Liver (tissue), 8 donors: ENCODE measurements at regions not wholly inside any gene's neighbourhood (a gene's known extent, or its start where the extent isn't known, plus 50 kb on each side); places are given as distances from the start of the nearest gene placed in this dataset.

Experiments
- DNase-seq: peaks from one replicate; pipeline ENCODE4 v3.0.0-alpha.2; 2017; ENCODE audit warnings: low spot score
- H3K27ac ChIP-seq, 2 donors: one replicate each; pipeline ENCODE4 v1.7.0; 2013; ENCODE audit warnings: inconsistent platforms in 2 of 2, low read length in 2 of 2, control low read depth in 1 of 2, low read depth in 1 of 2, mild to moderate bottlenecking in 1 of 2
- H3K27me3 ChIP-seq, 4 donors: one replicate each; pipeline versions ENCODE4 v1.6.1 to v1.7.0; 2013; ENCODE audit warnings: low read length in 3 of 4, inconsistent platforms in 1 of 4, mild to moderate bottlenecking in 1 of 4, moderate library complexity in 1 of 4; ENCODE audit not compliant: control insufficient read depth in 4 of 4, insufficient read depth in 4 of 4
- H3K36me3 ChIP-seq, 4 donors: one replicate each; pipeline versions ENCODE4 v1.6.1 to v1.7.0; 2013; ENCODE audit warnings: low read length in 3 of 4, mild to moderate bottlenecking in 3 of 4, low read depth in 1 of 4, moderate library complexity in 1 of 4; ENCODE audit not compliant: control insufficient read depth in 4 of 4, insufficient read depth in 3 of 4
- H3K4me1 ChIP-seq, 4 donors: one replicate each; pipeline versions ENCODE4 v1.6.1 to v1.7.0; 2013; ENCODE audit warnings: low read length in 3 of 4, mild to moderate bottlenecking in 3 of 4, moderate library complexity in 1 of 4; ENCODE audit not compliant: control insufficient read depth in 4 of 4, insufficient read depth in 4 of 4
- H3K4me3 ChIP-seq, 3 donors: one replicate each; pipeline versions ENCODE4 v1.6.1 to v1.7.0; 2013; ENCODE audit warnings: low read length in 3 of 3, control low read depth in 1 of 3, low read depth in 1 of 3, mild to moderate bottlenecking in 1 of 3
- H3K9ac ChIP-seq, 2 donors: one replicate each; pipeline ENCODE4 v1.7.0; 2013; ENCODE audit warnings: low read length in 2 of 2, mild to moderate bottlenecking in 2 of 2, moderate library complexity in 2 of 2, control low read depth in 1 of 2, low read depth in 1 of 2
- H3K9me3 ChIP-seq, 4 donors: one replicate each; pipeline versions ENCODE4 v1.6.1 to v1.7.0; 2013; ENCODE audit warnings: low read length in 3 of 4; ENCODE audit not compliant: control insufficient read depth in 4 of 4
- EGR1 ChIP-seq, 2 donors: IDR thresholded peaks; 2 replicates each; pipeline ENCODE4 v1.6.1; 2016 to 2018; ENCODE audit warnings: antibody characterized with exemption in 2 of 2, low read depth in 2 of 2
- FOXA1 ChIP-seq: IDR thresholded peaks from 2 replicates; pipeline ENCODE4 v1.6.1; 2016; ENCODE audit warnings: antibody characterized with exemption
- FOXA2 ChIP-seq: IDR thresholded peaks from 2 replicates; pipeline ENCODE4 v1.6.1; 2016; ENCODE audit warnings: antibody characterized with exemption
- HNF4A ChIP-seq, 2 donors: conservative IDR thresholded peaks; 2 replicates each; pipeline ENCODE4 v1.6.1; 2016; ENCODE audit warnings: antibody characterized with exemption in 2 of 2, mild to moderate bottlenecking in 2 of 2
- HNF4G ChIP-seq: IDR thresholded peaks from 2 replicates; pipeline ENCODE4 v1.6.1; 2016; ENCODE audit warnings: antibody characterized with exemption
- NR2F2 ChIP-seq: IDR thresholded peaks from 2 replicates; pipeline ENCODE4 v1.6.1; 2016; ENCODE audit warnings: antibody characterized with exemption
- RAD21 ChIP-seq, 2 donors: IDR thresholded peaks; 2 replicates each; pipeline ENCODE4 v1.6.1; 2016; ENCODE audit warnings: antibody characterized with exemption in 2 of 2, mild to moderate bottlenecking in 2 of 2
- RXRA ChIP-seq, 2 donors: IDR thresholded peaks; 2 replicates each; pipeline ENCODE4 v1.6.1; 2017 to 2018; ENCODE audit warnings: antibody characterized with exemption in 2 of 2, mild to moderate bottlenecking in 1 of 2
- SP1 ChIP-seq: IDR thresholded peaks from 2 replicates; pipeline ENCODE4 v1.6.1; 2018; ENCODE audit warnings: antibody characterized with exemption, mild to moderate bottlenecking
- YY1 ChIP-seq: IDR thresholded peaks from 2 replicates; pipeline ENCODE4 v1.6.1; 2016; ENCODE audit warnings: antibody characterized with exemption, mild to moderate bottlenecking
- WGBS: extraction: QIAGEN DNeasy Blood & Tissue Kit; methylation state at CpG from one replicate; pipeline ENCODE4 v1.1.7; 2013; 5-methylcytosine and 5-hydroxymethylcytosine counted together
- TF ChIP-seq, protein P1 (sequence below): IDR thresholded peaks from 2 replicates; pipeline ENCODE4 v1.6.1; 2016; ENCODE audit warnings: antibody characterized with exemption
- TF ChIP-seq, protein P2 (sequence below): IDR thresholded peaks from 2 replicates; pipeline ENCODE4 v1.6.1; 2016; ENCODE audit warnings: antibody characterized with exemption, mild to moderate bottlenecking
- TF ChIP-seq, protein P3 (sequence below): fragments of 150-350 bp; IDR thresholded peaks from 2 replicates; pipeline ENCODE4 v1.5.1; 2017; ENCODE audit warnings: improper control_type of control experiment, low read depth, low read length; ENCODE audit not compliant: missing input control
- TF ChIP-seq, protein P4 (sequence below): IDR thresholded peaks from 2 replicates; pipeline ENCODE4 v1.6.1; 2016; ENCODE audit warnings: antibody characterized with exemption
- TF ChIP-seq, protein P5 (sequence below): IDR thresholded peaks from 2 replicates; pipeline ENCODE4 v1.6.1; 2016; ENCODE audit warnings: antibody characterized with exemption
- donor health status: healthy.
- donor health status: healthy.
- donor health status: healthy.
- donor health status: healthy.
- donor health status: healthy.

DNA sequence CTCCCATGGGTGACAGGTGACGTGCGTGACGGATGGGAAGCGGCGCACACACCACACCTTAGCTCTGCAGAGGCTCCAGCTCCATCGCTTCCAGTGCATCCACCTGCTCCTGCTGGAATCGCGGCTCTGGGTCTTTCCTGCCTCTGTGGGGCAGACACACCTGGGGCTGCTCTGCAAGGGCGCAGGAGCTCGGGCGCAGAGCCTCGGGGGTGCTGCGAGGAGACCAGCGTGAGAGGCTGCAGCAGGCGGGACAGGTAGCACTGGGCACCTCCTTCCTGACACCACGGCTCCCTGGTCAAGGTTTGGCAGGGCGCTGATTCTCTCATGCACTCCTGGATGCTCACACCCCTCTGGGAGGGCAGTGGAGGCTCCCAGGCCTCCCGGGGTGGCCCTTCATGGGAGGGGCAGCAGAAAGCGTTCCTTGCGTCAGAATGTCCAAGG is 1494.3 kb downstream of the BRD1 start:
- TF ChIP-seq FOXA2 = no peak
- no peak for TF ChIP-seq FOXA1
- no peak for TF ChIP-seq RAD21 (IDR thresholded peaks at IDR 0.05)
- TF ChIP-seq, protein P1, sequence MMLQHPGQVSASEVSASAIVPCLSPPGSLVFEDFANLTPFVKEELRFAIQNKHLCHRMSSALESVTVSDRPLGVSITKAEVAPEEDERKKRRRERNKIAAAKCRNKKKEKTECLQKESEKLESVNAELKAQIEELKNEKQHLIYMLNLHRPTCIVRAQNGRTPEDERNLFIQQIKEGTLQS = no peak
- TF ChIP-seq SP1 = no peak
- TF ChIP-seq RXRA (IDR thresholded peaks at IDR 0.05) = no peak
- TF ChIP-seq, protein P2, sequence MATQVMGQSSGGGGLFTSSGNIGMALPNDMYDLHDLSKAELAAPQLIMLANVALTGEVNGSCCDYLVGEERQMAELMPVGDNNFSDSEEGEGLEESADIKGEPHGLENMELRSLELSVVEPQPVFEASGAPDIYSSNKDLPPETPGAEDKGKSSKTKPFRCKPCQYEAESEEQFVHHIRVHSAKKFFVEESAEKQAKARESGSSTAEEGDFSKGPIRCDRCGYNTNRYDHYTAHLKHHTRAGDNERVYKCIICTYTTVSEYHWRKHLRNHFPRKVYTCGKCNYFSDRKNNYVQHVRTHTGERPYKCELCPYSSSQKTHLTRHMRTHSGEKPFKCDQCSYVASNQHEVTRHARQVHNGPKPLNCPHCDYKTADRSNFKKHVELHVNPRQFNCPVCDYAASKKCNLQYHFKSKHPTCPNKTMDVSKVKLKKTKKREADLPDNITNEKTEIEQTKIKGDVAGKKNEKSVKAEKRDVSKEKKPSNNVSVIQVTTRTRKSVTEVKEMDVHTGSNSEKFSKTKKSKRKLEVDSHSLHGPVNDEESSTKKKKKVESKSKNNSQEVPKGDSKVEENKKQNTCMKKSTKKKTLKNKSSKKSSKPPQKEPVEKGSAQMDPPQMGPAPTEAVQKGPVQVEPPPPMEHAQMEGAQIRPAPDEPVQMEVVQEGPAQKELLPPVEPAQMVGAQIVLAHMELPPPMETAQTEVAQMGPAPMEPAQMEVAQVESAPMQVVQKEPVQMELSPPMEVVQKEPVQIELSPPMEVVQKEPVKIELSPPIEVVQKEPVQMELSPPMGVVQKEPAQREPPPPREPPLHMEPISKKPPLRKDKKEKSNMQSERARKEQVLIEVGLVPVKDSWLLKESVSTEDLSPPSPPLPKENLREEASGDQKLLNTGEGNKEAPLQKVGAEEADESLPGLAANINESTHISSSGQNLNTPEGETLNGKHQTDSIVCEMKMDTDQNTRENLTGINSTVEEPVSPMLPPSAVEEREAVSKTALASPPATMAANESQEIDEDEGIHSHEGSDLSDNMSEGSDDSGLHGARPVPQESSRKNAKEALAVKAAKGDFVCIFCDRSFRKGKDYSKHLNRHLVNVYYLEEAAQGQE = no peak
- TF ChIP-seq HNF4A (conservative IDR thresholded peaks at IDR 0.05) = no peak
- TF ChIP-seq, protein P3, sequence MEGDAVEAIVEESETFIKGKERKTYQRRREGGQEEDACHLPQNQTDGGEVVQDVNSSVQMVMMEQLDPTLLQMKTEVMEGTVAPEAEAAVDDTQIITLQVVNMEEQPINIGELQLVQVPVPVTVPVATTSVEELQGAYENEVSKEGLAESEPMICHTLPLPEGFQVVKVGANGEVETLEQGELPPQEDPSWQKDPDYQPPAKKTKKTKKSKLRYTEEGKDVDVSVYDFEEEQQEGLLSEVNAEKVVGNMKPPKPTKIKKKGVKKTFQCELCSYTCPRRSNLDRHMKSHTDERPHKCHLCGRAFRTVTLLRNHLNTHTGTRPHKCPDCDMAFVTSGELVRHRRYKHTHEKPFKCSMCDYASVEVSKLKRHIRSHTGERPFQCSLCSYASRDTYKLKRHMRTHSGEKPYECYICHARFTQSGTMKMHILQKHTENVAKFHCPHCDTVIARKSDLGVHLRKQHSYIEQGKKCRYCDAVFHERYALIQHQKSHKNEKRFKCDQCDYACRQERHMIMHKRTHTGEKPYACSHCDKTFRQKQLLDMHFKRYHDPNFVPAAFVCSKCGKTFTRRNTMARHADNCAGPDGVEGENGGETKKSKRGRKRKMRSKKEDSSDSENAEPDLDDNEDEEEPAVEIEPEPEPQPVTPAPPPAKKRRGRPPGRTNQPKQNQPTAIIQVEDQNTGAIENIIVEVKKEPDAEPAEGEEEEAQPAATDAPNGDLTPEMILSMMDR = no peak
- TF ChIP-seq, protein P4, sequence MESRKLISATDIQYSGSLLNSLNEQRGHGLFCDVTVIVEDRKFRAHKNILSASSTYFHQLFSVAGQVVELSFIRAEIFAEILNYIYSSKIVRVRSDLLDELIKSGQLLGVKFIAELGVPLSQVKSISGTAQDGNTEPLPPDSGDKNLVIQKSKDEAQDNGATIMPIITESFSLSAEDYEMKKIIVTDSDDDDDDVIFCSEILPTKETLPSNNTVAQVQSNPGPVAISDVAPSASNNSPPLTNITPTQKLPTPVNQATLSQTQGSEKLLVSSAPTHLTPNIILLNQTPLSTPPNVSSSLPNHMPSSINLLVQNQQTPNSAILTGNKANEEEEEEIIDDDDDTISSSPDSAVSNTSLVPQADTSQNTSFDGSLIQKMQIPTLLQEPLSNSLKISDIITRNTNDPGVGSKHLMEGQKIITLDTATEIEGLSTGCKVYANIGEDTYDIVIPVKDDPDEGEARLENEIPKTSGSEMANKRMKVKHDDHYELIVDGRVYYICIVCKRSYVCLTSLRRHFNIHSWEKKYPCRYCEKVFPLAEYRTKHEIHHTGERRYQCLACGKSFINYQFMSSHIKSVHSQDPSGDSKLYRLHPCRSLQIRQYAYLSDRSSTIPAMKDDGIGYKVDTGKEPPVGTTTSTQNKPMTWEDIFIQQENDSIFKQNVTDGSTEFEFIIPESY = no peak
- TF ChIP-seq, protein P5, sequence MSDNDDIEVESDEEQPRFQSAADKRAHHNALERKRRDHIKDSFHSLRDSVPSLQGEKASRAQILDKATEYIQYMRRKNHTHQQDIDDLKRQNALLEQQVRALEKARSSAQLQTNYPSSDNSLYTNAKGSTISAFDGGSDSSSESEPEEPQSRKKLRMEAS = no peak
- TF ChIP-seq YY1 = no peak
- no peaks in the 10 kb centered on the region for H3K27me3 ChIP-seq
- H3K9me3 ChIP-seq = peaks cover 0 to 5% (median 1%) of the 10 kb centered on the region in 4 donors
- no peak overlapping the region for H3K27ac ChIP-seq
- 87% methylated on average over 20 of the region's 20 CpGs for WGBS
- H3K36me3 ChIP-seq = no peaks in the 10 kb centered on the region
- no peak overlapping the region for H3K4me3 ChIP-seq
- H3K4me1 ChIP-seq = no peaks in the 10 kb centered on the region
- no peak overlapping the region for H3K9ac ChIP-seq
- DNase-seq = no peak

DNA sequence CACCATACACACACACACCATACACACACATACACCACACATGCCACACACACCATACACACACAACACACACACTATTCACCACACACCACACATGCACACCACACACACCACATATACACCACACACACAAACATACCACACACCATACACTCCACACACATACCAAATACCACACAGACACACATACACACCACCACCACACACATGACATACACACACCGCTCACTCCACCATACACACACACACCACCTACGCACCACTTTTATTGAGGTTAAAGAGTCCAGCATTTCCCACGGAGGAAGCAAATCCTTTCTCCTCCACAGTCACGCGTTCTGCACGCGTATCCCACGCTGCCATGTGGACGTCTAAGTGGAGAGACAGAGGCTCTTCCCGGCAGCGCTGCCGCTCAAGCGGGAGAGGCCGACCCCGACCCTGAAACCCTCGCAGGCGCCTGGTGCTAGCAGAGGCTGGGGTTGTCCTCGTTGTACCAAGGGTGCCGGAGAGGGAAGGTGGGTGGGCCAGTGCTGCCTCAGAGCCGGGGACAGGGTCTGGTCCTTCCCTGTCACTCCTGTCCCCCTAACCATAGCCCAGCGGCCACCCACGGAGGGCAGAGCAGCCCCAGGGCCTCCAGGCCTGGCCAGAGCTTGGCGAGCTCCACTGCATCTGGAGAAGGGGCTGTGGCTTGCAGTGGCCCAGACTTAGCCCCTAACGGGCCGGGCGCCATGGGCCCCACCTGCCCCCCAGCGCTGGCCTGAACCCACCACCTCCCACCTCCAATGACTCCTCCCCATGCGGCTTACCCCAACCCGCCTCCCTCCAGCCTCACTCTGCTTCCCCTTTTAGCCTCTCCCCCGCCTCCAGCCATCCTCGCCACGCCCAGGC is 1495.0 kb downstream of the BRD1 start:
- DNase-seq = no peak
- TF ChIP-seq EGR1 (IDR thresholded peaks at IDR 0.05; ENCODE audit: low read depth in 2 of 2) = no peak
- no peak for TF ChIP-seq RAD21 (IDR thresholded peaks at IDR 0.05)
- TF ChIP-seq, protein P2 = no peak
- no peak for TF ChIP-seq FOXA2
- no peak for TF ChIP-seq SP1
- TF ChIP-seq, protein P3 = no peak
- TF ChIP-seq HNF4A (conservative IDR thresholded peaks at IDR 0.05) = no peak
- no peak for TF ChIP-seq HNF4G
- TF ChIP-seq, protein P1 = no peak
- TF ChIP-seq FOXA1 = no peak
- TF ChIP-seq NR2F2 = no peak
- no peak for TF ChIP-seq YY1

More for the DNA sequence above, 1495.0 kb downstream of the BRD1 start:
- Histone ChIP-seq H3K27me3 (no peaks in the 10 kb centered on the region), H3K36me3 (no peaks in the 10 kb centered on the region), H3K4me3 (no peak overlapping the region), H3K4me1 (no peaks in the 10 kb centered on the region), H3K27ac (no peak overlapping the region), H3K9ac (no peak overlapping the region), H3K9me3 (peaks cover 0 to 5% (median 1%) of the 10 kb centered on the region in 4 donors)
- 88% methylated on average over 32 of the region's 32 CpGs for WGBS
